IMR-90 (cell line): ENCODE measurements at regions not wholly inside any gene's neighbourhood (a gene's known extent, or its start where the extent isn't known, plus 50 kb on each side); places are given as distances from the start of the nearest gene placed in this dataset.

ENCODE experiments used
- ATAC-seq: fragments of 200-7000 bp; cut with Tn5 transposase; 2 replicates; pipeline ENCODE4 v1.9.1; 2020; ENCODE audit warnings: low read depth, mild to moderate bottlenecking, moderate library complexity
- BruUV-seq: library from RNA; stranded (reverse); fragments of 400-500 nt; replicated peaks from 2 replicates; lab custom pipeline; 2021; lab: Mats Ljungman, UMichigan
- CTCF ChIA-PET: fragments of 300-600 bp; formaldehyde crosslinking; extraction: SDS; loops from one replicate; lab custom pipeline; 2021; ENCODE audit warnings: antibody characterized with exemption; lab: Yijun Ruan, JAX
- POLR2A ChIA-PET: fragments of 300-600 bp; sonication (Branson Sonifier 250); formaldehyde crosslinking; loops from one replicate; lab custom pipeline; 2022; ENCODE audit warnings: antibody characterized with exemption; ENCODE audit not compliant: unreplicated experiment; lab: Charles Lee
- DNase-seq: peaks from one replicate; pipeline ENCODE4 v3.0.0; 2013
- H2AFZ ChIP-seq: replicated peaks from 2 replicates; pipeline ENCODE3; 2013; ENCODE audit warnings: low read length, mild to moderate bottlenecking; ENCODE audit not compliant: poor library complexity
- H2AK5ac ChIP-seq: 2 replicates; pipeline ENCODE4 v1.6.1; 2013; ENCODE audit warnings: low read depth, low read length, inconsistent platforms
- H2AK9ac ChIP-seq: replicated peaks from 2 replicates; pipeline ENCODE3; 2013; ENCODE audit warnings: mild to moderate bottlenecking, low read depth, low read length, moderate library complexity; ENCODE audit not compliant: poor library complexity
- H2BK120ac ChIP-seq: 2 replicates; pipeline ENCODE4 v1.6.1; 2013; ENCODE audit warnings: low read depth, low read length, inconsistent platforms
- H2BK15ac ChIP-seq: 3 replicates; pipeline ENCODE4 v1.6.1; 2013; ENCODE audit warnings: low read depth, low read length, inconsistent platforms
- H2BK20ac ChIP-seq: 2 replicates; pipeline ENCODE4 v1.6.1; 2013; ENCODE audit warnings: low read depth, mild to moderate bottlenecking, inconsistent platforms, low read length, moderate library complexity
- H2BK5ac ChIP-seq: 2 replicates; pipeline ENCODE4 v1.6.1; 2013; ENCODE audit warnings: mild to moderate bottlenecking, low read depth, low read length, inconsistent platforms; ENCODE audit not compliant: poor library complexity, severe bottlenecking
- H3K14ac ChIP-seq: replicated peaks from 2 replicates; pipeline ENCODE4 v1.6.1; 2013; ENCODE audit warnings: low read depth, low read length, inconsistent platforms
- H3K18ac ChIP-seq: 2 replicates; pipeline ENCODE4 v1.6.1; 2013; ENCODE audit warnings: low read depth, low read length, control low read depth
- H3K23ac ChIP-seq: 2 replicates; pipeline ENCODE4 v1.6.1; 2013; ENCODE audit warnings: low read depth, low read length, inconsistent platforms
- H3K27ac ChIP-seq: 2 replicates; pipeline ENCODE4 v1.5.1; 2013; ENCODE audit warnings: mild to moderate bottlenecking, control low read depth, low read length; ENCODE audit not compliant: insufficient read depth
- H3K27me3 ChIP-seq: 2 replicates; pipeline ENCODE4 v1.6.1; 2013; ENCODE audit warnings: low read length; ENCODE audit not compliant: control insufficient read depth, insufficient read depth
- H3K36me3 ChIP-seq: 2 replicates; pipeline ENCODE4 v1.6.1; 2013; ENCODE audit warnings: low read length, mixed read lengths; ENCODE audit not compliant: control insufficient read depth, insufficient read depth
- H3K4ac ChIP-seq: 2 replicates; pipeline ENCODE4 v1.6.1; 2013; ENCODE audit warnings: low read depth, low read length, inconsistent platforms
- H3K4me1 ChIP-seq: 2 replicates; pipeline ENCODE4 v1.6.1; 2013; ENCODE audit warnings: low read length, mixed read lengths; ENCODE audit not compliant: control insufficient read depth, insufficient read depth
- H3K4me2 ChIP-seq: 2 replicates; pipeline ENCODE4 v1.6.1; 2013; ENCODE audit warnings: low read depth, mild to moderate bottlenecking, control low read depth, low read length, moderate library complexity
- H3K4me3 ChIP-seq: 2 replicates; pipeline ENCODE4 v1.5.1; 2013; ENCODE audit warnings: low read depth, mild to moderate bottlenecking, control low read depth, low read length, moderate library complexity; ENCODE audit not compliant: insufficient read depth
- H3K56ac ChIP-seq: 2 replicates; pipeline ENCODE4 v1.6.1; 2013; ENCODE audit warnings: low read length, inconsistent platforms; ENCODE audit not compliant: insufficient read depth; ENCODE audit errors: extremely low read depth
- H3K79me1 ChIP-seq, 2 experiments: 2 replicates each; pipeline ENCODE4 v1.6.1; 2013; ENCODE audit warnings: low read length in 2 of 2, inconsistent platforms in 1 of 2, low read depth in 1 of 2
- H3K9ac ChIP-seq: 2 replicates; pipeline ENCODE4 v1.6.1; 2013; ENCODE audit warnings: low read depth, low read length, control low read depth
- H3K9me1 ChIP-seq: 2 replicates; pipeline ENCODE4 v1.6.1; 2013; ENCODE audit warnings: low read length, inconsistent platforms; ENCODE audit not compliant: insufficient read depth
- H3K9me3 ChIP-seq: 2 replicates; pipeline ENCODE4 v1.6.1; 2013; ENCODE audit warnings: low read length; ENCODE audit not compliant: control insufficient read depth, insufficient read depth
- H4K20me1 ChIP-seq: 2 replicates; pipeline ENCODE4 v1.6.1; 2013; ENCODE audit warnings: low read length, inconsistent platforms; ENCODE audit not compliant: insufficient read depth
- H4K5ac ChIP-seq: 2 replicates; pipeline ENCODE4 v1.6.1; 2013; ENCODE audit warnings: mild to moderate bottlenecking, low read depth, low read length, control low read depth
- H4K8ac ChIP-seq, 2 experiments: 2 replicates each; pipeline ENCODE4 v1.6.1; 2013; ENCODE audit warnings: low read depth in 2 of 2, low read length in 2 of 2, control low read depth in 1 of 2, inconsistent platforms in 1 of 2
- H4K91ac ChIP-seq: 2 replicates; pipeline ENCODE4 v1.6.1; 2013; ENCODE audit warnings: low read depth, low read length, inconsistent platforms; ENCODE audit not compliant: insufficient read depth
- BHLHE40 ChIP-seq: fragments of 150-350 bp; IDR thresholded peaks from 2 replicates; pipeline ENCODE4 v1.6.1; 2016; ENCODE audit warnings: mild to moderate bottlenecking, low read depth, low read length
- CHD1 ChIP-seq: IDR thresholded peaks from 2 replicates; pipeline ENCODE4 v1.6.1; 2012; ENCODE audit warnings: low read depth, low read length, improper control_type of control experiment
- FOS ChIP-seq: fragments of 150-350 bp; IDR thresholded peaks from 2 replicates; pipeline ENCODE4 v1.6.1; 2016; ENCODE audit warnings: low read depth, low read length
- NFE2L2 ChIP-seq: fragments of 150-350 bp; IDR thresholded peaks from 2 replicates; pipeline ENCODE4 v1.6.1; 2016; ENCODE audit warnings: low read depth, mild to moderate bottlenecking, low read length
- RCOR1 ChIP-seq: IDR thresholded peaks from 2 replicates; pipeline ENCODE4 v1.6.1; 2012; ENCODE audit warnings: mild to moderate bottlenecking, low read length, improper control_type of control experiment; ENCODE audit not compliant: insufficient replicate concordance
- RFX5 ChIP-seq: IDR thresholded peaks from 2 replicates; pipeline ENCODE4 v1.8.0; 2012; ENCODE audit warnings: low read depth, mild to moderate bottlenecking, low read length, moderate library complexity
- WGBS, 2 experiments: methylation state at CpG; one replicate each; pipeline versions ENCODE4 v1.1.5 to v1.1.7; 2013; ENCODE audit warnings: missing lambda C conversion rate in 2 of 2; ENCODE audit not compliant: insufficient read length in 1 of 2; ENCODE audit errors: extremely low coverage in 2 of 2; 5-methylcytosine and 5-hydroxymethylcytosine counted together
- dilution Hi-C: fragments of 300-500 bp; cut with HindIII; formaldehyde crosslinking; loops from one replicate; pipeline ENCODE4 v1.14.3; 2018; ENCODE audit warnings: low sequenced_read_pairs; ENCODE audit not compliant: unreplicated experiment
- in situ Hi-C: fragments of 300-500 bp; cut with MboI; formaldehyde crosslinking; loops from 3 replicates; pipeline ENCODE4 v1.14.3; 2019; ENCODE audit warnings: low sequenced_read_pairs, inconsistent platforms, mixed read lengths
- intact Hi-C: fragments of 100-400 bp; cut with micrococcal nuclease; formaldehyde crosslinking; loops from 2 replicates; pipeline ENCODE4 v1.10.0; 2022

GRCh38 chrX:150185766-150186165, 177.4 kb upstream of the MAMLD1 start:
- Histone ChIP-seq H3K23ac (no peak overlapping the region), H3K4me3 (no peak overlapping the region), H2AFZ (no peak overlapping the region), H3K79me1 (no peaks in the 10 kb centered on the region), H2AK5ac (no peak overlapping the region), H3K36me3 (no peaks in the 10 kb centered on the region), H3K27me3 (no peaks in the 10 kb centered on the region), H4K8ac (no peak overlapping the region), H2BK5ac (no peak overlapping the region), H3K56ac (no peak overlapping the region), H3K18ac (no peak overlapping the region), H3K9me1 (no peaks in the 10 kb centered on the region), H4K20me1 (no peaks in the 10 kb centered on the region), H2BK15ac (no peak overlapping the region), H2BK120ac (no peak overlapping the region), H4K5ac (no peak overlapping the region), H4K91ac (no peak overlapping the region), H3K4me1 (no peaks in the 10 kb centered on the region), H3K4ac (no peak overlapping the region), H3K14ac (no peak overlapping the region), H3K9me3 (no peaks in the 10 kb centered on the region), H2BK20ac (no peak overlapping the region), H2AK9ac (no peak overlapping the region), H3K4me2 (no peak overlapping the region), H3K9ac (no peak overlapping the region), H3K27ac (no peak overlapping the region)
- TF ChIP-seq NFE2L2 (no peak), BHLHE40 (no peak), RFX5 (no peak), CHD1 (no peak), RCOR1 (no peak), FOS (no peak)
- ChIA-PET CTCF (no interaction called here), POLR2A (no interaction called here)
- DNase-seq, result no peak
- BruUV-seq, result no TSS peak
- in situ Hi-C loops (no loop called here), dilution Hi-C loops (no loop called here), intact Hi-C loops (no loop called here)
- WGBS, 2 experiments, result no CpG with 5 or more reads among the region's 5 CpGs
- ATAC-seq, result no peak
